Activated T-cell treated with anti-CD3 and anti-CD28 coated beads, Interleukin-2, amount 50 U/mL, for 24 hours (primary cell): ENCODE measurements at regions not wholly inside any gene's neighbourhood (a gene's known extent, or its start where the extent isn't known, plus 50 kb on each side); places are given as distances from the start of the nearest gene placed in this dataset.
"Not testable (repeated sequence)": the region's sequence is repeated elsewhere in the genome, so short reads cannot be mapped to it uniquely, and the experiment has no call there.

Source experiments
- DNase-seq: peaks from one replicate; pipeline ENCODE4 v3.0.0-alpha.2; 2020
- H3K27ac Mint-ChIP-seq: 2 replicates; pipeline ENCODE4 v1.8.0; 2020; ENCODE audit warnings: mild to moderate bottlenecking, mixed read lengths
- H3K27me3 Mint-ChIP-seq: 2 replicates; pipeline ENCODE4 v1.8.0; 2020; ENCODE audit warnings: mixed read lengths
- H3K36me3 Mint-ChIP-seq: 2 replicates; pipeline ENCODE4 v1.8.0; 2020; ENCODE audit warnings: low read depth, mixed read lengths
- H3K4me1 Mint-ChIP-seq: 2 replicates; pipeline ENCODE4 v1.8.0; 2020; ENCODE audit warnings: low read depth, mixed read lengths
- H3K4me3 Mint-ChIP-seq: 2 replicates; pipeline ENCODE4 v1.8.0; 2020; ENCODE audit warnings: mild to moderate bottlenecking, moderate library complexity, mixed read lengths
- H3K9me3 Mint-ChIP-seq: 2 replicates; pipeline ENCODE4 v1.8.0; 2020; ENCODE audit warnings: mixed read lengths

DNA sequence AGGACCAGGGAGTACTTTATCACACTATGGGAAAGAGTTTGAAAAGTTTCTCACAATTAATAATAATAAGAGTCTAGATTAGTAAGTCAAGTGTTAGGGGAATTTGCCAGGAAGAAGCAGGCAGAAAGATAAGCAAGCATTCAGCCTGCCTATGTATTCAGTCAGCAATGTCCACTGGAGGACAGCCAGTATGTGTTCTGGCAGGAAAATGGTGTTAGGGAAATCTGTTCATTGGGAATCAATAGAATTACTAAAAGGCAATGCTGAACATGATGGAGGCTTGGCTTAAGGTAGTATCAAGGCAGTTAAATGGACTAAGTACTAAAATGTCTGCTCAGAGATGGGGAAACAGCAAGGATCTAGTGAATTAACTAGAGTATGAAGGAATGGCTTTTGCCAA is 221.2 kb downstream of the PPP4R3C start:
- H3K27ac Mint-ChIP-seq: no peak overlapping the region
- H3K36me3 Mint-ChIP-seq: no peaks in the 10 kb centered on the region
- H3K9me3 Mint-ChIP-seq: peaks cover 20% of the 10 kb centered on the region
- H3K4me3 Mint-ChIP-seq: no peak overlapping the region
- DNase-seq: no peak
- no peaks in the 10 kb centered on the region for H3K27me3 Mint-ChIP-seq
- no peaks in the 10 kb centered on the region for H3K4me1 Mint-ChIP-seq

GRCh38 chrX:27240042-27240441 is 223.1 kb downstream of the PPP4R3C start:
- not testable (repeated sequence) for DNase-seq, H3K4me3 Mint-ChIP-seq, H3K27ac Mint-ChIP-seq, H3K4me1 Mint-ChIP-seq, H3K27me3 Mint-ChIP-seq, H3K36me3 Mint-ChIP-seq
- peaks cover 20% of the 10 kb centered on the region for H3K9me3 Mint-ChIP-seq

DNA sequence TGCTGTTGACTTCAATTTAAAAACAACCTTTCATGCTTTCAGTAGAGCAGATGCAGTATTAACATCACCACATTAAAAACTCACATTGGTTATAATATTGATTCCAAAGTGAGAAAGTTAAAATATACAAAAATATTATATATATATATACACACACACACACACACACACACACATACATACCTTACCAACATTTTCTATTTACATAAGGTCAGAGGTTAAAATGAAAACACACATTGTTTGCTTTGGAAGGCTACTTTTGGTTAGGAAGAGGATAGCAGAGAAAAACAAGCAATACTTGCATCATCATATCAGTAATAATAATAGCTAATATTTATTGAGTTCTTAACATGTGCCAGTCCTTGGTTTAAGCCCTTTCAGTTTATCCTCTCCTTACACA is 226.5 kb downstream of the PPP4R3C start:
- H3K4me3 Mint-ChIP-seq: no peak overlapping the region
- no peaks in the 10 kb centered on the region for H3K4me1 Mint-ChIP-seq
- no peak overlapping the region for H3K27ac Mint-ChIP-seq
- H3K9me3 Mint-ChIP-seq: peaks cover 20% of the 10 kb centered on the region
- DNase-seq: no peak
- H3K27me3 Mint-ChIP-seq: no peaks in the 10 kb centered on the region
- H3K36me3 Mint-ChIP-seq: no peaks in the 10 kb centered on the region

GRCh38 chrX:27229721-27230120 is 233.4 kb downstream of the PPP4R3C start:
- no peak for DNase-seq
- Mint-ChIP-seq H3K27ac (no peak overlapping the region), H3K27me3 (no peaks in the 10 kb centered on the region), H3K36me3 (no peaks in the 10 kb centered on the region), H3K4me1 (no peaks in the 10 kb centered on the region), H3K4me3 (no peak overlapping the region), H3K9me3 (no peaks in the 10 kb centered on the region)

GRCh38 chrX:27222661-27223060 is 240.5 kb downstream of the PPP4R3C start:
- no peaks in the 10 kb centered on the region for H3K4me1 Mint-ChIP-seq
- H3K4me3 Mint-ChIP-seq: no peak overlapping the region
- peaks cover 3% of the 10 kb centered on the region for H3K27me3 Mint-ChIP-seq
- H3K36me3 Mint-ChIP-seq: no peaks in the 10 kb centered on the region
- H3K27ac Mint-ChIP-seq: no peak overlapping the region
- peaks cover 5% of the 10 kb centered on the region for H3K9me3 Mint-ChIP-seq
- DNase-seq: no peak

DNA sequence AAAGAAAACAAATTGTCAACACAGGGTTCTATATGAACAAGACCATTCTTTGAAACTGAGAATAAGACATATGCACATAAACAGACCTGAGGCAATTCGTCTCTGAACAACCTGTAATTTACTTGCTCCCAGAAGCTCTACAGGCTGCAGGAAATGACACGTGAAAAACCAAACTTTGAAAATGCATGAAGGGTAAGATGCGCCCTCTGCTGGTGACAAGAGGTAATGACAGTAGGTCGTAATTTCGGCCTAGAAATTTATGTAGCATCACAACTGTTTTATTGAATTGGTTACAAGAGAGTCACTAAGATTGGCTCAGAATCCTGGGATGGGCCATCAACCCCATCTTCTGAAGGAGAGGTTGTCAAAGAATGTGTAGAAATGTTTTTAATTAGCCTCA is 276.5 kb downstream of the PPP4R3C start:
- Mint-ChIP-seq H3K9me3 (no peaks in the 10 kb centered on the region), H3K27ac (no peak overlapping the region), H3K4me3 (no peak overlapping the region), H3K36me3 (no peaks in the 10 kb centered on the region), H3K4me1 (peaks cover 3% of the 10 kb centered on the region), H3K27me3 (peaks cover 6% of the 10 kb centered on the region)
- DNase-seq: no peak

GRCh38 chrX:27163236-27163635 is 299.9 kb downstream of the PPP4R3C start:
- peaks cover 6% of the 10 kb centered on the region for H3K27me3 Mint-ChIP-seq
- H3K27ac Mint-ChIP-seq: no peak overlapping the region
- H3K9me3 Mint-ChIP-seq: no peaks in the 10 kb centered on the region
- no peaks in the 10 kb centered on the region for H3K36me3 Mint-ChIP-seq
- H3K4me1 Mint-ChIP-seq: no peaks in the 10 kb centered on the region
- H3K4me3 Mint-ChIP-seq: no peak overlapping the region
- DNase-seq: no peak

- no peaks in the 10 kb centered on the region for H3K36me3 Mint-ChIP-seq
- DNase-seq: no peak
- H3K9me3 Mint-ChIP-seq: no peaks in the 10 kb centered on the region
- no peak overlapping the region for H3K27ac Mint-ChIP-seq
- H3K4me3 Mint-ChIP-seq: no peak overlapping the region
- H3K4me1 Mint-ChIP-seq: no peaks in the 10 kb centered on the region
- H3K27me3 Mint-ChIP-seq: peaks cover 6% of the 10 kb centered on the region
Observed at GRCh38 chrX:27162496-27162895, 300.6 kb downstream of the PPP4R3C start.

DNA sequence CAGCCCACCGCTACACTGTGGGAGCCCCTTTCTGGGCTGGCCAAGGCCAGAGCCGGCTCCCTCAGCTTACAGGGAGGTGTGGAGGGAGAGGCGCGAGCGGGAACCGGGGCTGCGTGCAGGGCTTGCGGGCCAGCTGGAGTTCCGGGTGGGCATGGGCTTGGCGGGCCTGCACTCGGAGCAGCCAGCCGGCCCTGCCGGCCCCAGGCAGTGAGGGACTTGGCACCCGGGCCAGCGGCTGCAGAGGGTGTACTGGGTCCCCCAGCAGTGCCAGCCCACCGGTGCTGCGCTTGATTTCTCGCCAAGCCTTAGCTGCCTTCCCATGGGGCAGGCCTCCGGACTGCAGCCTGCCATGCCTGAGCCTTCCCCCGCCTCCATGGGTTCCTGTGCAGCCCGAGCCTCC is 306.2 kb downstream of the PPP4R3C start:
- H3K27me3 Mint-ChIP-seq, H3K4me3 Mint-ChIP-seq, H3K36me3 Mint-ChIP-seq, H3K4me1 Mint-ChIP-seq, DNase-seq, H3K9me3 Mint-ChIP-seq, H3K27ac Mint-ChIP-seq: not testable (repeated sequence)

GRCh38 chrX:27136325-27136724 is 326.8 kb downstream of the PPP4R3C start:
- Mint-ChIP-seq H3K4me3 (no peak overlapping the region), H3K27ac (no peak overlapping the region), H3K36me3 (no peaks in the 10 kb centered on the region), H3K27me3 (peaks cover 14% of the 10 kb centered on the region), H3K9me3 (no peaks in the 10 kb centered on the region), H3K4me1 (no peaks in the 10 kb centered on the region)
- no peak for DNase-seq

GRCh38 chrX:27132862-27133261 is 330.3 kb downstream of the PPP4R3C start:
- Mint-ChIP-seq H3K9me3 (no peaks in the 10 kb centered on the region), H3K27me3 (peaks cover 17% of the 10 kb centered on the region)

DNA sequence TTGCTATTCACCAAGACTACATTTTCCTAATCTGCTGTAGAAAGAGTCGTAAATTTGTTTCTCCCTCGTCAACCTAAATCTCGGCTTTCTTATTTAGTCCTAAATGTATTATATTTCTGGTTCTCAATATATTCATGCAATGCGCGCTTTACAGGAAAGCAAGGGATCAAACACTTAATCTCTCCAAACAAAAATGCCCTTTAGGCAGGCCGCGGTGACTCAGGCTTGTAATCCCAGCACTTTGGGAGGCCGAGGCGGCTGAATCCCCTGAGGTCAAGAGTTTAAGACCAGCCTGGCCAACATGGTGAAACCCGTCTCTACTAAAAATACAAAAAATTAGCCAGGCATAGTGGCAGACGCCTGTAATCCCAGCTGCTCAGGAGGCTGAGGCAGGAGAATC is 376.0 kb downstream of the PPP4R3C start:
- not testable (repeated sequence) for H3K4me1 Mint-ChIP-seq, H3K27ac Mint-ChIP-seq, H3K9me3 Mint-ChIP-seq, DNase-seq, H3K36me3 Mint-ChIP-seq, H3K27me3 Mint-ChIP-seq, H3K4me3 Mint-ChIP-seq

More at GRCh38 chrX:27132862-27133261, 330.3 kb downstream of the PPP4R3C start:
- Mint-ChIP-seq H3K36me3 (no peaks in the 10 kb centered on the region), H3K4me3 (no peak overlapping the region), H3K4me1 (no peaks in the 10 kb centered on the region), H3K27ac (no peak overlapping the region)
- no peak for DNase-seq

GRCh38 chrX:27086237-27086636 is 376.9 kb downstream of the PPP4R3C start:
- no peaks in the 10 kb centered on the region for H3K4me1 Mint-ChIP-seq
- no peaks in the 10 kb centered on the region for H3K36me3 Mint-ChIP-seq
- peaks cover 2% of the 10 kb centered on the region for H3K9me3 Mint-ChIP-seq
- no peaks in the 10 kb centered on the region for H3K27me3 Mint-ChIP-seq
- H3K4me3 Mint-ChIP-seq: no peak overlapping the region
- no peak for DNase-seq
- no peak overlapping the region for H3K27ac Mint-ChIP-seq

- Mint-ChIP-seq H3K4me3 (no peak overlapping the region), H3K27me3 (no peaks in the 10 kb centered on the region), H3K4me1 (no peaks in the 10 kb centered on the region), H3K27ac (no peak overlapping the region), H3K9me3 (peaks cover 2% of the 10 kb centered on the region), H3K36me3 (no peaks in the 10 kb centered on the region)
- no peak for DNase-seq
Observed at GRCh38 chrX:27085346-27085745, 377.8 kb downstream of the PPP4R3C start.

GRCh38 chrX:27078371-27078770 is 384.8 kb downstream of the PPP4R3C start:
- H3K27ac Mint-ChIP-seq: no peak overlapping the region
- no peaks in the 10 kb centered on the region for H3K4me1 Mint-ChIP-seq
- H3K4me3 Mint-ChIP-seq: no peak overlapping the region
- peaks cover 9% of the 10 kb centered on the region for H3K9me3 Mint-ChIP-seq
- peaks cover 7% of the 10 kb centered on the region for H3K27me3 Mint-ChIP-seq
- DNase-seq: no peak
- no peaks in the 10 kb centered on the region for H3K36me3 Mint-ChIP-seq

DNA sequence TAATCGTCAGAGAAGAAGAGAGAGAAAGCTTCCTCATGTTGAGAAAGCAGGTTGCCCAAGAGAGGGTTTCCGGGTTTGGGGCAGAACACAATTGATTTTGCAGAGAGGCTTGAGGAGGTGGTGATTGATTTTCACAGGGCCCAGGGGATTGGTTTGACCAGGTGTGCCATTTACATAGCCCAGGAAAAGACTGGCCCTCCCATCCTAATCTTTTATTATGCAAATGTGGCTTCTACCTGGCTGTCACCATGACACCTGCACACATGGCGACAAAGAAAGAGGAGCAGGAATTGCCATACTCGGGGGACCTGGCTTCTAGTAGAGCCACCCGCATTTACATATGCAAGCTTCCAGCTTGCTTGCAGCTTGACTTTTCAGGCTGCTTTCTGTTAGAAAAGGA is 405.3 kb downstream of the PPP4R3C start:
- Mint-ChIP-seq H3K9me3 (peaks cover 4% of the 10 kb centered on the region), H3K27me3 (no peaks in the 10 kb centered on the region), H3K36me3 (no peaks in the 10 kb centered on the region), H3K4me3 (no peak overlapping the region), H3K27ac (no peak overlapping the region), H3K4me1 (no peaks in the 10 kb centered on the region)
- no peak for DNase-seq
